ENCODE measurements at regions not wholly inside any gene's neighbourhood (a gene's known extent, or its start where the extent isn't known, plus 50 kb on each side); places are given as distances from the start of the nearest gene placed in this dataset.
"Not testable (repeated sequence)": the region's sequence is repeated elsewhere in the genome, so short reads cannot be mapped to it uniquely, and the experiment has no call there.

- DNase-seq (ENCODE audit: low spot score) = no peak
These were observed 398.9 kb downstream of the ACTL7B start for GRCh38 chr9:108456903-108457302.

- no peak for DNase-seq (ENCODE audit: low spot score)
These were observed 410.2 kb downstream of the ACTL7B start for GRCh38 chr9:108445431-108446071.

GRCh38 chr9:108444400-108445358, 411.1 kb downstream of the ACTL7B start:
- peak; percentile 47 for DNase-seq (ENCODE audit: low spot score)

- DNase-seq (ENCODE audit: low spot score) = no peak
These were observed 412.0 kb downstream of the ACTL7B start for GRCh38 chr9:108443741-108444140.

- no peak for DNase-seq (ENCODE audit: low spot score)
These were observed 412.7 kb downstream of the ACTL7B start for GRCh38 chr9:108443019-108443633.

GRCh38 chr9:108442627-108443018, 413.2 kb downstream of the ACTL7B start:
- no peak for DNase-seq (ENCODE audit: low spot score)

GRCh38 chr9:108441726-108442125, 414.1 kb downstream of the ACTL7B start:
- DNase-seq (ENCODE audit: low spot score) = no peak

GRCh38 chr9:108441251-108441650, 414.5 kb downstream of the ACTL7B start:
- no peak for DNase-seq (ENCODE audit: low spot score)

GRCh38 chr9:108439947-108440346, 415.8 kb downstream of the ACTL7B start:
- no peak for DNase-seq (ENCODE audit: low spot score)

GRCh38 chr9:108437656-108438055, 418.1 kb downstream of the ACTL7B start:
- DNase-seq (ENCODE audit: low spot score) = no peak

GRCh38 chr9:108436448-108436847, 419.3 kb downstream of the ACTL7B start:
- DNase-seq (ENCODE audit: low spot score) = no peak

GRCh38 chr9:108434502-108434901, 421.3 kb downstream of the ACTL7B start:
- no peak for DNase-seq (ENCODE audit: low spot score)

GRCh38 chr9:108434036-108434435, 421.8 kb downstream of the ACTL7B start:
- no peak for DNase-seq (ENCODE audit: low spot score)

- DNase-seq (ENCODE audit: low spot score) = no peak
These were observed 425.1 kb downstream of the ACTL7B start for GRCh38 chr9:108430655-108431054.

- DNase-seq (ENCODE audit: low spot score) = no peak
These were observed 428.0 kb downstream of the ACTL7B start for GRCh38 chr9:108427751-108428150.

- not testable (repeated sequence) for DNase-seq (ENCODE audit: low spot score)
These were observed 429.3 kb downstream of the ACTL7B start for GRCh38 chr9:108426421-108426940.

- DNase-seq (ENCODE audit: low spot score) = no peak
These were observed 432.4 kb downstream of the ACTL7B start for GRCh38 chr9:108423433-108423832.

GRCh38 chr9:108419379-108419778, 436.4 kb downstream of the ACTL7B start:
- DNase-seq (ENCODE audit: low spot score) = no peak

GRCh38 chr9:108417726-108418125, 438.1 kb downstream of the ACTL7B start:
- DNase-seq (ENCODE audit: low spot score) = no peak

GRCh38 chr9:108417312-108417711, 438.5 kb downstream of the ACTL7B start:
- no peak for DNase-seq (ENCODE audit: low spot score)

- DNase-seq (ENCODE audit: low spot score) = no peak
These were observed 439.5 kb downstream of the ACTL7B start for GRCh38 chr9:108416324-108416723.

GRCh38 chr9:108413809-108414208, 442.0 kb downstream of the ACTL7B start:
- no peak for DNase-seq (ENCODE audit: low spot score)

- peak; percentile 43 for DNase-seq (ENCODE audit: low spot score)
These were observed 443.0 kb downstream of the ACTL7B start for GRCh38 chr9:108412755-108413154.

Measured in iPS-NIHi11 (cell line).